HG03565 (cell line): ENCODE measurements at regions not wholly inside any gene's neighbourhood (a gene's known extent, or its start where the extent isn't known, plus 50 kb on each side); places are given as distances from the start of the nearest gene placed in this dataset.

ENCODE experiments used
- ATAC-seq: cut with Tn5 transposase; IDR thresholded peaks from one replicate; pipeline ENCODE4 v1.9.1; 2021; ENCODE audit warnings: mild to moderate bottlenecking, moderate library complexity; ENCODE audit not compliant: unreplicated experiment

DNA sequence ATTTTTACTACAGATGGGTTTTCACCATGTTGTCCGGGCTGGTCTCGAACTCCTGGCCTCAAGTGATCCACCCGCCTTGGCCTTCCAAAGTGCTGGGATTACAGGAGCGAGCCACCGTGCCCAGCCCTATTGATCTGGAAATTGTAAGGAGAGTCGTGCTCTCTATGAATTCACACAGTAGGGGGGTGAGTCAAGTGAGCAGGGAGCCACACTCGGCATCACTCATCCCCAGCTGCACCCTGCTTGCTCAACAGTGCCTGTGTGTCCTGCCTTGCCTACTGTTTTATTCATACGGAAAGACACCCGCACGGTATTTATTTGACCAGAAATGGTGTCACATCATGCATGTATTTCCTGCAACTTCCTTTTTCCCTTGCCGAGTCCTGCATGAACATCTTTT is 157.2 kb upstream of the FOXF1 start:
- ATAC-seq, result no peak

DNA sequence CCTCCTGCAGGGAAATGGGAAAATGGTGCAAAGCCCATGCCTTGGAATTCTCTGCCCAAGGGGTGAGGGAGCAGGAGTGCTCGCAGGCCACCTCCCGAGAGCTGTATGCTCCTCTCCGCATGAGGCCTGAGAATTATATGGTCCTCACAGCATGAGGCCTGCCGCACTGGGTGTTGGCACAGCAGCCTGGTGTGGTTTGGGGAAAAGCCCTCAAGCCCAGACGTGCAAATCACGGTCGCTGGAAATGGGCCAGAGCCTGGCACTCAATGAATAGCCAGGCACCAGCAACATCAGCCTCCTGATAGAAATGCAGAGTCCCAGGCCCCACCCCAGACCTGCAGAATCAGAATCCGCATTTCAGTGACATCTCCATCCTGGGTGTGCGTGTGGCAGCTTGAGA is 156.4 kb upstream of the FOXF1 start:
- no peak for ATAC-seq

DNA sequence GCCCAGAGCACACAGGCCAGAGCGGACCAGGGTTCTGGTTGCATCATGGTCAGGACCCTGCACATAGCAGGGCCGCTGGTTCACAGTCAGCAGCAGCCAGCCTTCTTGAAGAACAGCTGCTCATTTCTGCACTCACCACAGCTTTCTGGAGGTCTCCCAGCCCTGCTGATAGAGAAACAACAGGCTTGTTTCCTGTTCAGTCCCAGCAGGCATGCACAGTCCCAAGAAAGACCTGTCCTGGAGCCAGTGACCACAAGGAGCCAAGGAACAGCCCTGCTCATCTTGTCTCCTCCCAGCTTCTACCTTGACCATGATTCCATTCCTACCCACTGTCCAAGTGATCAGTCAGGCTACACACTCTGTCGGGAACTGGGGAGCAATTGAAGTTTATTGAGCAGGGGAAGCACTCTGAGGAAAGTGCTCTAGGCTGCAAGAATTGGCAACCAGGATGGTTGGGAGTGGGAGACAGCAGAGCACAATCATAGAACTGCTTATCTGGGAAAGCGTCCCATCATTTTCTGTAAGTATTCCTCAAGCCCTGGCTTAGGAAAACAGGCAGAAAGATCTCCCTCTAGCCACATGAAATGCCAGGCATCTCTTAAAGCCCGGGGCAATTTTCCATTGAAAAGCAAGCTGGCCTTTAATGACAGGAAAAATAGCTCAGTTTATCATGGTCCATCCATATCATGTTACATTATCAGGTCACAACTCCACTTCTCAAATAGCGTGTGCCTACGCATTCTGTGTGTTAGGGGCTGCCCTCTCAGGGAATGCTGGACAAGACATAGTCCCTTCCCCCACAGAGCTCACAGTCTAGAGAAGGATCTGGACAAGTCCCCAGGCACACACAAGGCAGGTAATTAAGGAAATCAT is 155.4 kb upstream of the FOXF1 start:
- ATAC-seq, result no peak

DNA sequence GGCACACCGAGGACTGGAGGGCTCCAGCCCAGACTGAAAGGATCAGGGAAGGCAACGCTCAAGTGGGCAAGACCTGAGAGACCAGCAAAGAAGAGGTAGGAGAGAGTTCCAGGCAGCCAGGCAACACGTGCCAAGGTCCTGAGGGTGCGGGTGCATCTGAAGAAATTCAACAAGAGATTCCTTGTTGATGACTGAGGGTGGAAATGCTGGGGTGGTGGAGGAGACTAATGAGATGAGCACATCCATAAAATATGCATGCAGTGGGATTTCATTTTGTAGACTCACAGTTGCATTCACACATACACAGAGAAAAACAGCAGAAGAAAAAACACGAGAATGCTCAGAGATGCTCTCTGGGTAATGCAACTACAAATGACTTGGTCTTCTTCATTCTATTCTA is 154.8 kb upstream of the FOXF1 start:
- no peak for ATAC-seq

DNA sequence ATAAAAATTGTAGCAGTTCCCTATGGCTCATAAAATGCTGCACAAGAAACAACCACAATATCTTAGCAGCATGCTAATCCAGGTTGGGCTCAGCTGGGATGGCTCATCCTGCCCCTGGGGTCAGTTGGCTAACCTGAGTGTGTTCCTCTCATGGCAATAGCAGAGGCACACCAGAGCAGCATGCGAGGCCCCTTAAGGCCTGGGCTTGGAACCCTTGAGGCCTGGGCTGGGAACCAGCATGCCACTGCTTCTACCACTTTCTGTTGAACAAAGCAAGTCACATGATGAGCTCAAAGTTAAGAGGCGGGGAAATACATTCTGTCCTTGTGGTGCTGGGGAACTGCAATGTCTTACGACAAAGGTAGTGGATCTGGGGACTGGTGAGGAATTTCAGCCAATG is 154.4 kb upstream of the FOXF1 start:
- no peak for ATAC-seq

DNA sequence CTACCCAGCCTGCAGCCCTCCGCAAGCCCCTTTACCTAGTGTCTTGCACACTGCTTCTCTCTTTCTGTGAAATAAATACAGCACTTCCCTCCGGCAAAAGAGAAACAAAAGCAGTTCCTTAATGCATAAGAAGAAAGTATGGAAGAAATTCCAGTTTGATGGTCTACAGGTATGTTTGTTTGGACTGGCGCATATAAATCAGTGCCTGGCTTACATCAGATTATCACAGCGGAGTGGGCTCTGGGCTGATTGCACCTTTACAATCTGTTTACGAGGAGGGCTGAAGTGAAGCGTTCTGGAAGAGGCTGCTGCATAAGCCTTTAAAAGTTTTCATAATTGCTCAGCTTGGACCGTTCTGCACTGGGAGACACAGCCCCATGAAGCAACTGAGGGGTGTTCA is 153.5 kb upstream of the FOXF1 start:
- ATAC-seq, result no peak

DNA sequence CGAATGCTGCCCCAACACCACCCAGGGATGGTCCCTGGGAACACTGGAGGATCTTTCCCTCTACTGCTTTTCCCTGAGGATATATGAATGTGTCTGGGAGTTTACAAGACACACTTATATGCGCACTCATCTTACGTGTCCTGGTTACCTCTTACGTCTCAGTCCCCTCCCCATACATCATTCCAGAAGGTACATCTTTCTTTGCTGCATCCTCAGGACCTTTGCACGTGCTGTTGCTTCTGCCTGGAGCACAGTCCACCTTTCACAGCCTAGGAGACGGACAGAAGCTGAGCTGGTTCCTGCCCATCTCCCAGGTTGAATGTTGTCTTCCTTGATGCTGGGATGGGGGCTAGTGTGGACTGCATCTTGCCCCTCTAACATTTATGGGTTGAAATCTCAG is 153.0 kb upstream of the FOXF1 start:
- ATAC-seq, result no peak

DNA sequence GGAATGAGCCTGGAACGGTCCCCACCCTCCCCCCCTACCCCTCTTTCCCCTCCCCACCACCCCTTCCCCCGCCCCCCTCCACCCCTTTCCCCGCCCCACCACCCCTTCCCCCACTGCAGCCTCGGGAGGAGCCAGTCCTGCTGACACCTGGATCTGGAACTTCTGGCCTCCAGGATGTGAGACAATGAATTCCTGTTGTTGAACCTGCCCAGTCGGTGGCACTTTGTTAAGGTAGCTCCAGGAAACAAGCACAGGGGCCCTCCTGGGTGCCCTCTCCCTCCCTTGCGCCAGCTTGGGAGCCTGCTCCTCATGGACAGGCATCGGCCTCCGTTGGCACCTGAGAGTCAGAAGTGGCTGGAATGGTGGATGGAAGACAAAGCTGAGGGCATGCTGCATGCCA is 152.4 kb upstream of the FOXF1 start:
- no peak for ATAC-seq

DNA sequence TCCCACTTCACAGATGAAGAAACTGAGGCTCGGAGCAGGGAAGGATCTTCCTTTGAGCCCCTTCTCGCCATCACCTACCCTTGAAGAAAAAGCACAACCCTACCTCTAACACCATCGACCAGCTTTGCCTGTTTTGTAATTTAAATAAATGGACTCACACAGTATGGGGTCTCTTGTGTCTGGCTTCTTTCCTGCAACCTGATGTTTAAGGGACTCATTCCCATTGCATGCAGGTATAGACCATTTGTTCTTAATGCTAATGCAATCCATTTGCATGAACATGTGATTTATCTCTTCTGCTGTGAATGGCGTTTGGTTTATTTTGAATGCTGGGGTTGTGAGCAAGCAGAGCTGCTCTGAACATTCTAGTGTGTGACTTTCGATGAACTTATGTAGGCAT is 150.8 kb upstream of the FOXF1 start:
- no peak for ATAC-seq

DNA sequence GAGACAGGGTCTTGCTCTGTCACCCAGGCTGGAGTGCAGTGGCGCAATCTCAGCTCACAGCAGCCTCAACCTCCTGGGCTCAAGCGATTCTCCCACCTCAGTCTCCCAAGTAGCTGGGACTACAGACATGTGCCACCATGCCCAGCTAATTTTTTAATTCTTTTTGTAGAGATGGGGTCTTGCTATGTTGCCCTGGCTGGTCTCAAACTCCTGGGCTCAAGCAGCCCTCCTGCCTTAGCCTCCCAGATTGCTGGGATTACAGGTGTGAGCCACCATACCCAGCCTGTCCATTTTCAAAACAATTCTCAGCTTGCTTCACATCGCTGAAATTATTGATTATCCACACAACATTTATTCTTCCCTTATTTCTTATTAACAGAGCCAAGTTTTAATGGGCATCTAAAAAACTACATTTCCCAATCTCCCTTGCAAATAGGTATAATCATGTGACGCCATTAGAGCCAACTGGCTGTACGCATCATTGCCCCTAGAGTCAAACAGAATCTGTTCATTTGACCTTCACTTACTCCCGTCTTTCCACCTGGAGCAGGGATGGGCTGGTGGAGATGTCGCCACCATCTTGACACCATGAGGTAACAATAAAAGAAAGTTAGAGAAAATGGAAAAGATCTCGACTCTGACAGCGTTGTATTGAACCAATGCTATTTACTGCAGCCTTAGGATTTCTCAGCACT is 148.0 kb upstream of the FOXF1 start:
- ATAC-seq, result no peak

DNA sequence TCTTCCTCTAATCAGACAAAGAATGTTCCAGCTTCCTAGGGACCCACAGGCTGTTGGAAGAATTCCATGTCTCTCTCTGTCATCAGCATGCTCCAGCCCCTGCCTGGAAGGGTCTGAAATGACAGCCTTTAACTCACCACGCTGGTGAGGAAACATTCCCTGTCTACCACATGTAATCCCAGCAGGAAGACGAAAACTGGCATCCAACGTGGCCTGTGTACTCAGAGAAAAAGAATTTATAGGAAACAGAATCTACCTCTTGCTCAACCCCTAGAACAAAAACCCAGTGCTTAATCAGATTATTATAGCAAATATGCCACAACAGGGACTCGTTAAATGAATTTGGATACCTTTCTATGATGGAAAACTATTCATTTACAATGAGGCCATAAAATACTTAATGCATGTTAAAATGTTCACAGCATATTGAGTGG is 147.3 kb upstream of the FOXF1 start:
- ATAC-seq, result no peak

DNA sequence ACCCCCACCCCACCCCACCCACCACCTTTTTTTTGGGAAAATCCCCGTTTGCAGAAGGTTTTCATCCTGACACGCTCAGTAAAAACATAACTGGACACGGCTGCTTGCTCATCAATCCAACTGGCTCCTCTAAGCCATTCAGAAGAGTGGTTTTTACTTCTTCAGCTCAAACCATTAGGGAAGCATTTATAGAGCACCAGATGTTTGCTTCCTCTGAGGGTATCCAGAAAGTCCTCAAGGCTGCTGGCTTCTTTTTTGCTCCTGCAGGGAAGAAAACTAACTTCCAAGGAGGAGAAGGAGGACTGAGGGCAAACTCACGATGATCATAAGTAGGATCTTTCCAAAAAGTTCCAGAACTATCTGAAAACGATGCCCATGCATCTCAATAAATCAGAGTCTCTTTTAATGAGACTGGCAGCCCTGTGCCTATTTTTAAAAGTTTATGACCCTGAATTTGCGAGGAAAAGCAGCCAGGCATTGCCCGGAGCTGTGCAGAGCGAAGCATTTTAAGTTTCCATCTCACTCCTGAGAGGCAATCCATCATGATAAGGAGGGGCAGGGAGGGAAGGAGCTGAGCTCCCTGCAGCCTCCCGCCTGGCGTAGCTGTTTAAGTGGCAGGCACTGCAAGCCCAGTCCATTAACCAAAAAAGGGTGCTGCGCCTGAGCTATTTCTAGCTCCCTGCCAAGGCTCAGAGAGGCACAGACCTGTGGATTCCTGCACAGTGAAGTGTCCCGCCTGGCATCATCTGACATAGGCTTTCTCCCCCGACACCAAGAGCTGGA is 146.3 kb upstream of the FOXF1 start:
- ATAC-seq, result no peak

DNA sequence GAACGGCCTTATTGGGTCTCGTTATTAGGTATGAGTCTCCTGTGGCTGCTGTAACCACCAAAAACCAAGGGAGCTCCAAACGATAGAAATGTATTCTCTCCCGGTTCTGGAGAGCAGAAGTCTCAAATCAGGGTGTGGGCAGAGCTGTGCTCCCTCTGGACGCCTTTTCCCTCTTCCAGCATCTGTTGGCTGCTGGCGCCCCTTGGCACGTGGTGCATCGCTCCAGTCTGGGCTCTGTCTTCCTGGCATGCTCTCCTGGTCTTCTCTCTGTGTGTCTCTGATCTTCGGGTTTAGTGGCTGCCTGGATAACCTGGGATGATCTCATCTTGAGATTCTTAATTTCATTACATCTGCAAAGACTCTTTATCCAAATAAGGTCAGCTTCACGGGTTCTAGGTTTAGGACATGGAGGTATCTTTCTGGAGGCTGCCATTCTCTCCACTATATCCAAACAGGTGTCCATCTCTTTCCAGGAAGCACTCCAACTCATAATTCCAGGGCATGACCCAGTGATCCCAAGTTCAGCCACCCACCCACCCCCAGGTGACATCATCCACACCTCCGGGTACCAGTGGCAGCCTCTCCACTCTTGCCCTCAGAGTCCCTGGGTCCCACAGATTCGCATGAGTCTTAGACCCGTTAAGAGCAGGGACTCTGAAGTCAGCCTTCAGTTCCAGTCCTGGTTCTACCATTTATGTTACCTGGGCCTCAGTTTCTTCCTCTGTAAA is 145.5 kb upstream of the FOXF1 start:
- no peak for ATAC-seq

DNA sequence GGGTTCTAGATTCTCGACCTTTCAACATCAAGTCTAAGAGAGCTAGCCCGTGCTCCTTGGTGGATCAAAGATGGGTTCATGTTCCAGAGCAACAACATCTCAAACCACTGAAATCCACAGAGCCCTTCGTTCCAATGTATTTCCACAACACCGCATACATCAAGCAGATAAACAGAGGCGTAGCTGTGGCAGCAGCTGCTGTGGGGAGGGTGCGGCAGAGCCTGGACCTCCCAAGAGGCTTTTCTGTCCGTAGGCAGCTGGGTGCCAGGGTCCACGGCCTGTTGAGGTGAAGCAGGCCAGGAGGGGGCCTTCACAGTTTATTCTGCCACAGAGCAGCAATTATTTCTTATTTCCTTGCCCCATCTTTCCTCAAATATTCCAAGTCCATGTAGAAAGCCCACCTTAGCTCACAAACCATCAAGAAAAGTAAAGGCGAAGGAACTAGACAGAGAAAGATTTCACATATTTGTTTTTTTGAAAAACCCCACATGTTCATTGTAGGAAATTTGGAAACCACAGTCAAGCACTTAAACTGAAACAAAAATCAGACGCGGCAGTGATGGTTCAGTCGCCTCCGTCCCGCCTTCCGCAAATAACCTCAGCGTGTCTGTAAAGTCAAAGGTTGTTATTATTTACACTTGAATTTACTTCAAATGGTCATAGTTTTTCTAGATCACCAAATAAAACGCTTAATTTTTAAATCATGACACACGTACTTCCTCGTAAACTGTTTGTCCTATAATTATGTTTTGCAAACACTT is 144.6 kb upstream of the FOXF1 start:
- no peak for ATAC-seq

DNA sequence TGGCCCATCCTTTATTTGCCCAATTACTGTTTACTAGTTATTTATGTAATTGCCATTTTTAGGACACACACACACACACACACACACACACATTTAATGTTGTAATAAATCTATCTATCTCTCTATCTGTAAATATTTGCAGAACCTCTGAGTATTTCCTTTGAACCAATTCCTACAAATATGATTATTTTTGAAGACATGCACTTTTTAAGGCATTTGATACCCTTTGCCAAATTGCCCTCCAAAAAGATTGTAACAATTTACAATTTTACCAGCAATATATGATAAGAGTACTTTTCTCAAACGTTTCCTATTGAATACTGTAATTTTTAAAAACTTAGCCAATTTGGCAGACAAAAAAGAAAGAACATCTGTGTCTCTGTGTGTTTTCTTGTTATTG is 143.8 kb upstream of the FOXF1 start:
- ATAC-seq, result no peak

DNA sequence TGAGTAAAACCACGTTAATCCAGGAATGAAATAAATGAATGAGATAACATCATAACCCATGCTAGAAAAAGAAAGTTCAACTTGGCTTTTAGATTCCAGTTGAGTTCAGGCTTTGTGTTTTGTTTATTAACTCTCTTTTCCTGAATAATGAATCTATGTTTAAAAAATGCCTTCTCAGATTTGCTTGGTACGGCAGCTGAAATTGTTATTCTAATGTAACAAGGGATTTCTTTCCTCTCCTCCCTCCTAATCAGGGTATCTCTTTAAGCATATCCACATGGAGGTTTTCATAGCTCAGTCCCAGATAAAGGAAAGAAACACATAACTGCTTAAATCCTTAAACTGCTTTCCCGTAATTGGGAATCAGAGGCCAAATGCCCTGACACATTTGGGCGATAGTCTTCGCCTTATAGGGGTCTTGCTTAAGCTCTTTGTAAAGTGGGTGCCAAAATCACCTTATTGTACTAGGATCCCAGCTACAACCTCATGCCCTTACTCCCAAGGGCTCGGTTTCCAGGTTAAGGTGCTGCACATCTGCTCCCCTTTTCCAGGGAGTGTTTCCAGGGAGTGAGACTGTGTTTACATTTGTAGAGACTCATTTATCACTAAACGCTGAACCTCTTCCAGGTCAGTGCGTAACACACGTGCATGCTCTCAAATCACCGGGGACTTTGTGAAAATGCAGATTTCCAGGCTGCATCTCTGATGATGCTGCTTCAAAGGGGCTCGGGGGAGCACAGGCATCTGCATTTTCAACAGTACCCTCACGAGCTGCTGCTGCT is 142.8 kb upstream of the FOXF1 start:
- no peak for ATAC-seq

DNA sequence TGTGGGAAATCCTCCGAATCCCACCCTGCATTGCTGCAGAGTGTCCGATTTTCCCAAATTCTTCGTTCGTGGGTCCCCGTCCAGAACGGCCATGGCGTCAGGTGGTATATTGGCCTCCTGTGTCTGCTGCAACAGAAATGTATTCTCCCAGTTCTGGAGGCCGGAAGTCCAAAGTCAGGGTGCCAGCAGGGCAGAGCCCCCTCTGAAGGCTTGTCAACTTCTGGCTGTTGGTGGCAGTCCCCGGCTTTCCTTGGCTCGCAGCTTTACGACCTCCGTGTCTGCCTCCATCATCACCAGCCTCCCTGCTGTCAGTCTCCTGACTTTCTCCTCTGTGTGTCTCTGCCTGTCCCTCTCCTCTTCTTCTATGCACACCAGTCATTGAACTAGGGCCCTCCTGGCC is 142.1 kb upstream of the FOXF1 start:
- ATAC-seq, result no peak

DNA sequence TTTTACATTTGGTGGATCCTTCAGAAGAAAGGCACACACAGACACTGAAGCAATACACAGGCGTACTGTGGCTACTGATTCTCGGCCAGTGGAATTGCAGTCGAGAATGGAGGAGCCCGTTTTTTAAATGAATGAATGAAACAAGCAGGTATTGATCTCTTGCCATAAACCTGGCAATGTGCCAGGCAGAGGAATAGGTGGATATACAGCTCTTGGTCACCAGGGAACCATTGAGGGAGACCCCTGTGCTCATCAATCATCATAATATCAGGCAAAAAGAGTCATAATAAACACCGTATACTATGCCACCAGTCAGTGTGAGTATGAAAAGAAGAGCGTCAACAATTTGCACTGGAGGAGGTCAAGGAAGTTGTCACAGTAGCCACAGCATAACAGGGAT is 140.3 kb upstream of the FOXF1 start:
- no peak for ATAC-seq

DNA sequence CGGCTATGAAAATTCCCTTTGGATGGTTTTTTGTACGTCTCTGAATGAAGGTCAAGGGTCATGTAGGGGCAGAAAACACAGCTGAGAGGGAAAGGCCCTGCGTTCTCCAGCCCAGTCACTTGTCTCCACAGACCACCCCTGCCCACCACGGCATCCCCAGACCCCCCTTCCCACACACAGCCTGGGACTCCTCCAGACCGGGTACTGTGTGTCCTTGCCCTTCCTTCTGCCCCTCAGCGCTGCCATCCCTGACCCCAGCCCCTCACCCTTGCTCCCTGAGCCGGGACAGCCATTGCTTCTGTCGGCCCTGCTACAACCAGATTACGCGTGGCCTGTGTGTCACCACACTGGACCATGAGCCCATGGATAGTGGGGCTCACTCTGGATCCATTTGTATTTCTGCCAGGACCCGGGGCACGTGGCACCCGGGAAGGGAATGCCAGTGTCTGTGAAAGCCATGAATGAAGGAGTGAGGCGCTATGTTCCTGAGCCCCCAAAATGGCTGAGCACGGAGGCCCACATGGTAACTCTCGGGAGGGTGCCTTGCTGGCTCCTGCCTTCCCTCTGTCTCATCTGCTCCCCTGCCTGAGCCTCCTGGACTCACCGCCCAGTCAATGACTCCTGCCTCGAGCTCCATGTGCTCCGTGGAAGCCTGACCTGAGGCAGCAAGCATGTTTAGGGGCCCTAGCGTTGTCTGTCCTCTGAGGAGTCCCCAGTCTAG is 139.1 kb upstream of the FOXF1 start:
- ATAC-seq, result no peak
